ENCODE measurements at regions not wholly inside any gene's neighbourhood (a gene's known extent, or its start where the extent isn't known, plus 50 kb on each side); places are given as distances from the start of the nearest gene placed in this dataset.

- TF ChIP-seq YBX1 (IDR thresholded peaks at IDR 0.05) = no peak
- TF ChIP-seq SRF (IDR thresholded peaks at IDR 0.05; ENCODE audit: low read depth in 2 of 2, low read length in 2 of 2) = no peak
- no peak for TF ChIP-seq RELB (IDR thresholded peaks at IDR 0.05; ENCODE audit: low read depth)
- TF ChIP-seq MLLT1 (IDR thresholded peaks at IDR 0.05) = no peak
Observed at GRCh38 chr13:67299751-67300150, 69.6 kb upstream of the PCDH9 start (continued).

- ChIA-PET SMC1A (ENCODE audit: uncharacterized antibody, unreplicated experiment) (interaction anchor here (0.9 kb wide), 1 partner anchor 14 kb away, joined by 4 read pairs; no protein-coding TSS in a partner anchor), CTCF (interaction anchor here (0.7 kb wide), 1 partner anchor 13 kb away, joined by 3 read pairs; no protein-coding TSS in a partner anchor), RAD21 (ENCODE audit: unreplicated experiment) (no interaction called here), POLR2A (no interaction called here)
- H3K9ac ChIP-seq (ENCODE audit: control insufficient read depth, insufficient read depth, low read length) = no peak overlapping the region
- H2AFZ ChIP-seq (ENCODE audit: control insufficient read depth, low read depth, low read length) = no peak overlapping the region
- H3K4me2 ChIP-seq (ENCODE audit: control insufficient read depth, insufficient read depth) = no peak overlapping the region
- no peaks in the 10 kb centered on the region for H3K36me3 ChIP-seq (ENCODE audit: control insufficient read depth in 2 of 2, insufficient read depth in 2 of 2, low read length in 1 of 2)
- H3K9me3 ChIP-seq (replicated peaks; ENCODE audit: control insufficient read depth, insufficient read depth, low read length) = no peaks in the 10 kb centered on the region
- in situ Hi-C loops (cut with MboI) (no loop called here), intact Hi-C loops (cut with micrococcal nuclease; ENCODE audit: unreplicated experiment) (no loop called here)
- no peaks in the 10 kb centered on the region for H3K79me2 ChIP-seq (ENCODE audit: control insufficient read depth, insufficient read depth, low read length)
- DNase-seq (ENCODE audit: low read depth, low spot score) = no peak
- 29% methylated on average over 1 of the region's 1 CpG for WGBS (ENCODE audit: insufficient coverage, insufficient replicate concordance, low lambda C conversion rate, missing lambda C conversion rate)
- H3K4me1 ChIP-seq (ENCODE audit: control insufficient read depth, insufficient read depth, low read length) = no peaks in the 10 kb centered on the region
- H4K20me1 ChIP-seq (ENCODE audit: control insufficient read depth, insufficient read depth) = no peaks in the 10 kb centered on the region
- no peak for ATAC-seq
- no peak for FAIRE-seq
- H3K4me3 ChIP-seq = no peak overlapping the region
- H3K27ac ChIP-seq (ENCODE audit: control insufficient read depth, insufficient read depth) = no peak overlapping the region
- H3K27me3 ChIP-seq (replicated peaks in 1 of 2; ENCODE audit: control insufficient read depth in 2 of 2, insufficient read depth in 2 of 2, low read length in 1 of 2) = no peaks in the 10 kb centered on the region
- no TSS peak for BruUV-seq (replicated peaks)
- no peak for TF ChIP-seq HCFC1 (IDR thresholded peaks at IDR 0.05; ENCODE audit: low read length)
- TF ChIP-seq REST (IDR thresholded peaks at IDR 0.05; ENCODE audit: low read depth, low read length) = no peak
- TF ChIP-seq ZNF384 (IDR thresholded peaks at IDR 0.05; ENCODE audit: borderline replicate concordance, low read depth, low read length) = no peak
- no peak for TF ChIP-seq SMAD5 (IDR thresholded peaks at IDR 0.05; ENCODE audit: low read depth)
- no peak for TF ChIP-seq ZNF622 (IDR thresholded peaks at IDR 0.05)
- no peak for TF ChIP-seq ASH2L (IDR thresholded peaks at IDR 0.05; ENCODE audit: borderline replicate concordance, low read depth)
- no peak for TF ChIP-seq GATAD2B (conservative IDR thresholded peaks at IDR 0.05; ENCODE audit: low read depth)
- TF ChIP-seq RELB (IDR thresholded peaks at IDR 0.05; ENCODE audit: low read depth) = no peak
- no peak for TF ChIP-seq DPF2 (IDR thresholded peaks at IDR 0.05)
- TF ChIP-seq LARP7 (IDR thresholded peaks at IDR 0.05) = no peak
- no peak for TF ChIP-seq EED (IDR thresholded peaks at IDR 0.05; ENCODE audit: low read depth)
Observed at GRCh38 chr13:67299072-67299635, 69.0 kb upstream of the PCDH9 start.
